BJ (cell line): ENCODE measurements at regions not wholly inside any gene's neighbourhood (a gene's known extent, or its start where the extent isn't known, plus 50 kb on each side); places are given as distances from the start of the nearest gene placed in this dataset.

Source experiments
- CTCF ChIA-PET: fragments of 350-600 bp; formaldehyde crosslinking; extraction: SDS; loops from one replicate; lab custom pipeline; 2021; ENCODE audit warnings: antibody characterized with exemption, inconsistent platforms; lab: Yijun Ruan, JAX
- POLR2A ChIA-PET: fragments of 300-600 bp; sonication (Branson Sonifier 250); formaldehyde crosslinking; extraction: SDS; loops from one replicate; lab custom pipeline; 2021; ENCODE audit warnings: antibody characterized with exemption; lab: Charles Lee
- DNase-seq: peaks from one replicate; pipeline ENCODE4 v3.0.0-alpha.2; 2011; ENCODE audit warnings: low read depth
- H3K27me3 ChIP-seq: 2 replicates; pipeline ENCODE4 v1.6.0; 2011; ENCODE audit warnings: low read length; ENCODE audit not compliant: control insufficient read depth, insufficient read depth
- H3K36me3 ChIP-seq: 2 replicates; pipeline ENCODE4 v1.5.1; 2011; ENCODE audit warnings: low read length; ENCODE audit not compliant: control insufficient read depth, insufficient read depth
- H3K4me3 ChIP-seq: 2 replicates; pipeline ENCODE4 v1.5.1; 2011; ENCODE audit warnings: low read depth, mild to moderate bottlenecking, control low read depth, low read length
- CTCF ChIP-seq: IDR thresholded peaks from 2 replicates; pipeline ENCODE4 v1.5.1; 2011; ENCODE audit warnings: low read depth, mild to moderate bottlenecking, control low read depth, inconsistent platforms, low read length, moderate library complexity; ENCODE audit not compliant: insufficient read depth

GRCh38 chr2:147091448-147091847, 753.4 kb upstream of the ACVR2A start:
- CTCF ChIA-PET = no interaction called here

GRCh38 chr2:147088871-147089270, 756.0 kb upstream of the ACVR2A start:
- POLR2A ChIA-PET = no interaction called here
- DNase-seq = no peak
- TF ChIP-seq CTCF = no peak
- no peaks in the 10 kb centered on the region for H3K36me3 ChIP-seq
- H3K27me3 ChIP-seq = no peaks in the 10 kb centered on the region
- H3K4me3 ChIP-seq = no peak overlapping the region
- CTCF ChIA-PET = no interaction called here

More at GRCh38 chr2:147091448-147091847, 753.4 kb upstream of the ACVR2A start:
- H3K36me3 ChIP-seq = no peaks in the 10 kb centered on the region
- H3K4me3 ChIP-seq = no peak overlapping the region
- POLR2A ChIA-PET = no interaction called here
- no peak for TF ChIP-seq CTCF
- H3K27me3 ChIP-seq = no peaks in the 10 kb centered on the region
- DNase-seq = no peak

- no peaks in the 10 kb centered on the region for H3K27me3 ChIP-seq
- CTCF ChIA-PET = interaction anchor here (1.3 kb wide), 2 partner anchors 14 to 15 kb away, joined by 3 to 4 read pairs; no protein-coding TSS in a partner anchor
- no peak for DNase-seq
- TF ChIP-seq CTCF = no peak
- no peak overlapping the region for H3K4me3 ChIP-seq
- no peaks in the 10 kb centered on the region for H3K36me3 ChIP-seq
- POLR2A ChIA-PET = no interaction called here
These were observed 758.1 kb upstream of the ACVR2A start for GRCh38 chr2:147086715-147087114.

GRCh38 chr2:147083664-147084063, 761.2 kb upstream of the ACVR2A start:
- DNase-seq = no peak
- TF ChIP-seq CTCF = no peak
- Histone ChIP-seq H3K4me3 (no peak overlapping the region), H3K36me3 (no peaks in the 10 kb centered on the region), H3K27me3 (no peaks in the 10 kb centered on the region)
- ChIA-PET POLR2A (no interaction called here), CTCF (interaction anchor here (0.6 to 2.8 kb wide), 9 partner anchors 11 to 157 kb away, joined by 3 to 16 read pairs (median 4); no protein-coding TSS in a partner anchor)

- Histone ChIP-seq H3K27me3 (no peaks in the 10 kb centered on the region), H3K36me3 (no peaks in the 10 kb centered on the region), H3K4me3 (no peak overlapping the region)
- CTCF ChIA-PET = interaction anchor here (0.6 to 2.8 kb wide), 18 partner anchors 8 to 828 kb away, joined by 3 to 16 read pairs (median 4); no protein-coding TSS in a partner anchor
- peak; percentile 87 for TF ChIP-seq CTCF
- POLR2A ChIA-PET = no interaction called here
- DNase-seq = peak; percentile 12
These were observed 761.8 kb upstream of the ACVR2A start for GRCh38 chr2:147082850-147083522.
